ENCODE measurements at regions not wholly inside any gene's neighbourhood (a gene's known extent, or its start where the extent isn't known, plus 50 kb on each side); places are given as distances from the start of the nearest gene placed in this dataset.

DNA sequence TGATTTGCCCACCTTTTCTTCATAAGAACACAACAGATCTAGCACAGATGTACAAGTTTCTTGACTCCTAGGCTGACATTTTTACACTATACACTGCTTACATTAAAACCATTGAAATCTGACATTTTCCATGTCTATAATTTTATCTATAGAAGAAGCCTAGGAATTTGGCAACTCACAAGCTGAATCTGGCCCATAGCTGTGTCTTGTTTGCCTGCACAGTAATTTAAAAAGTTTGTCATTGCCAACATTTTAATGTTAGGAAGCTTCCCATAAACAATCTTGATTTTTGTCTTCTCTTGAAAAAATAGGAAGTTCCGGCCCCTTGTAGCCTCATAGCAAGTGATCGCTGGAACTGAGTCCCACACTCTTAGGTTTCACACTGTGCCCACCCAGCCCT is 394.6 kb upstream of the AZI2 start:
- no peak for DNase-seq

DNA sequence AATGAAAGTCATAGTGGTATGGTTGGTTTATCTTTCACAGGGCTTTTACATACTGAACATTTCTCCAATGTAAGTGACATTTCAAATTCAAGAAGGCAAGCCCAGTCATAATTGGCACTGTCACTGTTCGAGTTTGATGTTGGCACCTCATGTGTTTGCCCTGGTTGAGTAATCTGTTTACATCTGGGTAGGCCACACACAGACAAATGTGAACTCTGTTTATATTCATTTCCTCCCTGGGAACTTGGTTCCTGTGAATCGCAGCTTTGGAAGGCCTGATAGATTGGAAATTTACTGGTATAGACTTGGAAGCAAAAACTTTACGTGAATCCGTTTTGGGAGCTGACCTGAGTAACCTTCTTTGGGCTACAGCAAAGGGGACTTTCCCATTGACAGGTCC is 395.2 kb upstream of the AZI2 start:
- DNase-seq = no peak

DNA sequence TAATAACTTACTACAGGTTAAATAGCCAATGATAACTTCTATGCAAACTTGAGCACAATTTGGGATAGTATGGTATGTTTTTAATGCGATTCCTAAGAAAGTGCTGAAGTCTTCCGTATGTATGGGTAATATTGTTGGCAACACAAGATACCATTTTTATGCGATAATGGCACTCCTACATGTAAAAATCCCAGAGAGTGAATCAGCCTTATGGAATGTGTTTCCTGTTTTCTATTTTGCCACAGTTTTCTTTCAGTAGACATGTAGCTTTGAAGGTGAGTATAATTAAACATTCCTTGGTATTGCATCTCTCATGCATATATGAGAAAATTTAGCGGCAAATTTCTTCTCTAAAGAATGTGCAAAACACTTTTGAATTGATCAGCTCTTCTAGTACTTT is 396.8 kb upstream of the AZI2 start:
- DNase-seq = no peak

DNA sequence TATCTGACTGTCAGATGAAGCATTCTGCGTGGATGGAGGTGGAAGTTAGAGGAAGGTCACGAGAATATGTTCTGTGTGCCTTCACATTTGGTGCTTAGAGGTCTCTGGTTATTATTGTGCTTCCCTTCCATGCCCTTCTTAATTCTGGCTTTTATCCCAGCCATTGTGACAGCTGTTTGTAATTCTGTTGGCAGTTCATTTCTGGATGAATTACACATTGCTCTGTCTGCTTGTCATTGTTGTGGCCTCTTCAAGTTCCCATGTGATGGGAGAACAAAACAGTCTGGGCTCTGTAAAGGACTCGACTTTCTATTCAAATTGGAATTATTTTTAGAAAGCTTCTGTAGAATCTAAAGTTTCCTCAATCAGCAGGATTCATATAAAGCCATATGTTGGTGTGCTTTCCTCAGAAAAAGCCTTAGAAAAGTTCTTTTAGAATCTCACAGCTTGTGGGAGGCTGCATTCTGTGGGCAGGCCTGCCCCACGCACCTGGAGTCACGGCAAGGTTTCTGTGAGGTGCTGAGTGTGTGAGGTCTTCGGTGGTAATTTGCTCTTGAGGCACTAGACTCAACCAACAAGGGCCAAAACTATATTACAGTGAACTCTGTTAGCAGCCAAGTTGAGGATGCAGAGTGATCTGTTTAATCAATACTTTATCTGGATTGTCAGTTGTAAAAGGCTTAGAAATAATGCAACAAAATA is 397.4 kb upstream of the AZI2 start:
- no peak for DNase-seq

DNA sequence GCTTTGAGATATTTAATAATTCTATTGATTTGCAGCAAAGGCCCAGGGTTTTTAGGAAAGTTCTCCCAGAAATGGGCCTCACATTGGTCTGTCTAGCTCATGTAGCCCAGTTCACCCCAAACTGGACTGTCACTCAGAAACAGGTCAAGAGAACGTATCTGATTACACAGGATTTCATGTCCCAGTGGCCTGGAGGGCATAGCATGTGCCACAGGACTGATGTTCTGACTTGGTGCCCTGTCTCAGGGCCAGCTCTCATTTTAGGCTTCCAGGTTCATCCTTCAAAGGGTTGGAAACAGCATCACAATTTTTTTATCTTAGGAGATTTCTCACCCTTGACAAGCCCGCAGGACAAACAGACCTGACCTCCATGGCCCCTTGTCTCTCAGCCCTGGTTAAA is 398.4 kb upstream of the AZI2 start:
- DNase-seq = no peak

DNA sequence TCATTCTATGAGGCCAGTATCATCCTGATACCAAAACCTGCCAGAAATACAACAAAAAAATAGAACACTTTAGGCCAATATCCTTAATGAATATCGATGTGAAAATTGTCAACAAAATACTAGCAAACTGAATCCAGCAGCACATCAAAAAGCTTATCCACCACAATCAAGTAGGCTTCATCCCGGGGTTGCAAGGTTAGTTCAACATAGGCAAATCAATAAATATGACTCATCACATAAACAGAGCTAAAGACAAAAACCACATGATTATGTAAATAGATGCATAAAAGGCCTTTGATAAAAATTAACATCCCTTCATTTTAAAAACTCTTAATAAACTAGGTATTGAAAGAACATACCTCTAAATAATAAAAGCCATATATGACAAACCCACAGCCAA is 403.2 kb upstream of the AZI2 start:
- no peak for DNase-seq

DNA sequence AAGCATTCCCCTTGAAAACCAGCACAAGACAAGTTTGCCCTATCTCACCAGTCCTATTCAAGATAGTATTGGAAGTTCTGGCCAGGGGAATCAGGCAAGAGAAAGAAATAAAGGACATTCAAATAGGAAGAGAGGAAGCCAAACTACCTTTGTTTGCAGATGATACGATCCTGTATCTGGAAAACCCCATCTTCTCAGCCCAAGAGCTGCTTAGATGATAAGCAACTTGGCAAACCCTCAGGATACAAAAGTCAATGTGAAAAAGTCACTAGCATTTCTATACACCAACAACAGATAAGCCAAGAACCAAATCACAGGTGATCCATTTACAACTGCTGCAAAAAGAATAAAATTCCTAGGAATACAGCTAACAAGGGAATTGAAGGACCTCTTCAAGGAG is 403.7 kb upstream of the AZI2 start:
- DNase-seq = no peak

DNA sequence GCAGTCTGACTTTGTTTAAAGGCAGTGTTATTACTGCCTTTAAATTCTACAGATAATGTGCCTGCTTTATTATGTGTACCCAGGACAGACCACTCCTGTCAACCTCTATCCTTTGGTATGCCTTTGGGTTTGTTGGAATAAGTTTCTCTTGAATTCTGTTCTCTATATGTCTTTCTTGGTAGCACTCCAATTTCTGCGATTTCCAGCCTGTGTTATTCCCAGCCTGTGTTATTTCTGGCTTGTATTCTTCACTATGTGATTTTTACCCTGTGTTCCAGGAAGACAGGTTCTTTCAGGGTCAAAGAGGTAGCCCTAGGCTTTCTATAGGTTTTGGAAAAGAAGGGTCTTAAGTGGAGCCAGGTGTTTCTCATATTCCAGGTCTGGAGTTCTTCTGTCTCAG is 407.4 kb upstream of the AZI2 start:
- no peak for DNase-seq

DNA sequence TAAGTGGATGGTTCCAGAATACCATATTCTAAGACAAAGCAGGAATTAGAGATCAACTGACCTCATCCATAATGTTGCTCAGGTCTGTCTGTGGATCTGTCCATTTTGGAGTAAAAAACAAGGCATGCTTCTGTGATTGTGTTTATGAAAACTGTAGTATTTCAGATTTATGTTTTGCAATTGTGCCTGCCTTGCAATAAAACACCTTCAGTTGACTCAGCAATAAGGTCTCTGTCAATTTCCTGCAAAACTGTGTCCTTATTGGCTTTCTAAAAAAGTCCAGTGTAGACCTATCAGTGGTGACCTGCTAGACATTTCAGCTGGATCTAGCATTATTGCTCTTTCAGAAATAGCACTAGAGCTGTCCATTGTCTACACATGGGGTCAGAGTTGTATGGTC is 409.5 kb upstream of the AZI2 start:
- no peak for DNase-seq

DNA sequence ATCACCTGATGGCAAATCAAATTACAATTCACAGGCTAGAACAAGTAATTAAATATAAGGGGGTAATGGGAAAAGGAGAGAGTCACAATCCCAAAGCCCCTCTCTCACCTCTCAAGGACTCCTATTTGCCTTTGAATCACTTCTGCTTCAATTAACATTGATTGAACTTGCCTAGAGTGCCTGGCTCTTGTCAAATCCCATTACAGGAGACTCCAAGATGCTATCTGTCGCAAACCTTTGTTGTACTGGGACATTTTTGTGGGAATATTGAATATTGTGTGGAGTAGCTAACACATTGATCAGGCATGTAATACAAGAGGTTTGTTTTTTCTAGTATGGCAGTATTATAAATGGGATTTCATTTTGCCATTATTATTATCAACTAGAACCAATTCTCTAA is 412.8 kb upstream of the AZI2 start:
- no peak for DNase-seq

DNA sequence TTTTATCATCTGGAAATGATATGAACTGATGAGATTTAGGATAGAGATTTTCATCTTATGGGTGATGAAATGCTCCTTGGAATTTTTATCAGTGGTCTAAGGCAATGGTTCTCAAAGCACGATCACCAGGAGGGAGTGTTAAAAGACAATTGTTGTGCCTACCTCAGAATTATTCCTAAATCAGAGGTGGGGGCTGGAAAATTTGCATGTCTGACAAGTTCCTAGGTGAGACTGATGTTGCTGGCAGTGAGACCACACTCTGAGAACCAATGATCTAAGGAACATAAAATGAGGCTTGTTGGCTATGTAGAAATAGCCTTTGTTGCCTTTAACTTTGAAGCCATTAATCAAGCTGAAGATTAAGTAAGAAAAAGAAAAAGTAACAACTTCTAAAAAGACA is 416.6 kb upstream of the AZI2 start:
- no peak for DNase-seq

DNA sequence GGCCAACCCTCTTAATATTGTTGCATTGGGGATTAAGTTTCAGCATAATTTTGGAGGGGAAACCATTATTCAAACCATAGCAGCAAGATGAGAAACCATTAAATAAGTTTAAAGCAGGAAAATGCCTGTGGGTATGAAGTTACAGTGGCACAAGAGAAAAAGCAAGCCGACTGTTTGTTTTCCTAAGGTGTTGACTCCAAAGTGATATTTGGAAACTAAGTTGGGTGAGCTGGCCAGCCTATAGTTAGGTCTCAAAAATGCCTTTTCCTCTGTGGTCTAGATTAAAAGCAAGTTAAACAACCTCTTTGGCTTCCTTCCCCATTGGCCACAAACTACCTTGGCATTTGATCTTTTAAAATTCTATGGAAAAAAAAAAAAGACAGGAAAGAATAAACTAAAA is 419.8 kb upstream of the AZI2 start:
- no peak for DNase-seq

DNA sequence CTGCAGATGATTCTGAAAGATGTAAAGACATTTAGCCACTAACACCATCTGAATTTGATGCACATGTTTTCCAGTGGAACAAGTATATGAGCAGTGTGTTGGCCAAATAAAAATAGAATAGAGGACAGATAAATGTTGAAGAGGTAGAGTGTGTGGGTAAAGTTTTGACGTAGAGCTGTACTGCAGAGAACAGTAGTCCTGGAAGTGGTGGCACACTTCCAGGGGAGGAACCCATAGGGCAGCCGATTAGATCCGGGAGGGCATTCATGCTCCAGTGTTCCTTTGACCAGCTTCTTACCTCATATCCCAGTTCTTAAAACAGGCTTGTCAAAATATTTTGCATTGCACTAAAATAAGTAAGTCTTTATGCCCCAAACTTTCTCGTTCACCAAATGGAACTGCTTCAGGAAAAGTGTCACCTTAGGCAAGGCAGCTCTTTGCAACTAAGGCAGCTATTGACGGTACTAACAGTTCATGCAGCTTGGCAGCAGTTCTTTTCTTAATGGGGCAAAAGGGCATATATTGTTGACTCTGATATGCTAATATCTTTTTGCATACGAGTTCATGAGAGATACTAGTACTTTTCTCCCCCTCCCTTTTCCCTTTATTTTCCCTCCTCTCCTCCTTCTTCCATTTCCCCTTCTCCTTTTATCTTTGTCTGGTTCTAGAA is 429.3 kb upstream of the AZI2 start:
- no peak for DNase-seq

DNA sequence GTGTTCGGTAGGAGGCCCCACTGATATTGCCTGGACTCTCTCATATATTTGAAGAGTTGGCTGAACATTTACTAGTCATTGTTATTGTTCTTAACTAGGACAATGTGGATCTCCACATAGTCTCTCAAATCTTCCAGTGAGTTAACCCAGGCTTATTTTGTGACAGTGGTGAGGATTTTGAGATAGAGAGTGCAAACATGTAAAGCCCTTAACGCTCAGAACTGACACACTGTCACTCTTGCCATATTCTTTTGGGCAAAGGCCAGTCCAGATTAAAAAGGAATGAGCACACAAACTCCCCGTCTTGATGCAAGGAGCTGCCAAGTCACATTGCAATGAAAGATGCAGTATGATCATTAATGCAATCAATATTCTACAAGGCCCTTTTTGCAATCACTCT is 431.9 kb upstream of the AZI2 start:
- DNase-seq = no peak

DNA sequence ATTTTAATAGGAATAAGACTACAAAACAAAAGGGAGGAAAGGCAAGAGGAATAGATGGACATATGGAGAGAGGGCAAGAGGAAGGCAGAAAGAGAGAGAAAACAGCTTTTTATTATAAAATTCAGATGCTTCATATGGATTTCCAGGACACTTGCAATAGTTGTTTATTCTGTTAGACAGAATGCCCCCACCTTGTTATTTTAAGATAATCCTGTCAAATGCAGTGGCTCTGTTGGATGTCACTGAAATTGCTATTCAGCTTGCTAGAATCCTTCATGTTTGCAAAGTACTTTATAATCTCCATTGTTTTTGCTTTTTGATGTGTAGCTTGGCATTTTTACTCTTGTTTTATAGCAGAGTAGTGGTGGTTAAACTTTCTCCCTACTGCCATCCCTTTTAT is 432.4 kb upstream of the AZI2 start:
- DNase-seq = no peak

DNA sequence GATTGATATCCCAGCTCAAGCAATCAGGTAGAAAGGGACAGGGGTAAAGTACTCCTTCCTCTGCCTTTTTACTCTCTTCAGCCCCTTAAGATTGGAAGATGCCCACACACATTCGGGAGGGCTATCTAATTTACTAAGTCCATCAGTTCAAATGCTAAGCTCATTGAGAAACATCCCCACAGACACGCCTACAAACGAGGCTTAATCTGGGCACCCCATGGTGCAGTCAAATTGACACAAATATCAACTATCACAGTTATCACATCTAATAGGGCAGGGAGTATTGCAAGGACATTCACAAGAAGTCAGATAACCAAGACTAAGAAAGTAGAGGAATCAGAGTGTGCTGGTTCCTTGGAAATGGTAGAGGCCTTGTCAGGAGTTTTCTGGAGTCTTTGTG is 437.8 kb upstream of the AZI2 start:
- DNase-seq = no peak

DNA sequence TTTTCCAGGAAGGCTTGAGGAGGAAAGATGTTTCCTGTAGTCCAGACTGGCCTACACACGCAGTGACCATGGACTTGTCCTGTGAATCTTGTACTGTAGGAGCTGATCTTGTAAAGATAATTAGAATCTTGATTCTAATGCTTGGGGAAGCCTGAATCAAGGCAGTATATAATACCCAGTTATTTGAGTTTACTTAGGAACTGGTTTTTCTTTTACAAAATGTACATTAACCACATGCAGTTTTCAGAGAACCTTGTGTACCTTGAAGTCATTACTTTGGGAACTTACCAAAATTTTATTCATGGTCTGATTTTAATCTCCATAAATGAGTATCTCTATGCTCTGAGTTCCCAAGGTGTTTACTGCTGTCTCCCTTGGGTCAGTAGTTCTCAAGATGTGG is 439.9 kb upstream of the AZI2 start:
- DNase-seq = no peak

DNA sequence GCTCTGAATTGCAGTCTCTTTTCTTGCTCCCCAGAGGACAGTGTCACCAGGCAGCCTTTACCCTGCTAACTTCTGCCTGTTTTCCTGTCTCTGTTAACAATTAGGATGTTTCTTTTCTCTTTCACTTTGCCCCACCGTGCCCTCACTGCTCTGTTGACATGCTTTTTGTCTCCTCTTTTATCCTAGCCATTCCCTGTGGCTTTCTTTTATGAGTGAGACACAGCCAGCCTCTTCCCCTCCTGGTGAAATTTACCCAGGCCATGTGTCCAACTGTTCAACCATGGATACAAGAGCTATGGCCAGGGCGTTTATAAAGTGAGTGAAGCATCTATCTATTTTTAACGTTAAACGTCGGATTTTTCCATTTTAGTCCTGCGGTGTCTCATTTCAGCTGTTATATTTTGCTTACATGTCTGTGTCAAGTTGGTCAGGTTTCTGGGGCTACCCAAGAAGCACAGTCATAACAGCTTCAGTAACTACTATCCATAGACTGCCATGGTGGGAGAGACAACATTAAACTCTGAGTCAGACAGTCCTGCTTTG is 443.2 kb upstream of the AZI2 start:
- DNase-seq = no peak

DNA sequence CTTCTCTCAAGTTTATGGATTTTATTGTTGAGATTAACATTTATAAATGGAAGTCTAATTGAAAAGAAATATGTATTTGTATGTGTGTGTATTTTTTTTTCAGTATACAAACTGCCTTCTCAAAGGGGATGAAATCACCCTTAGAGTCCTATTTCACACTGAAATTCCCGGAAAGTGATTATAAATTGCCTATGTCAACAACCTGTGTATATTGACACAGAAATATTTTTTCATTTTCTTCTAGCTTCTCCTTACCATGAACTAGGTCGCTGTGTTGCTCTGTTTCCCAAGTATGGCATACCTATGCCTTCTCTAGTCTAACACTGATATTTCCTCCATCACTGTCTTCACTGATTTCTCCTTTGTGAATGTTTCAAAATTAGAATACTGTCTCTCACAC is 444.0 kb upstream of the AZI2 start:
- no peak for DNase-seq

DNA sequence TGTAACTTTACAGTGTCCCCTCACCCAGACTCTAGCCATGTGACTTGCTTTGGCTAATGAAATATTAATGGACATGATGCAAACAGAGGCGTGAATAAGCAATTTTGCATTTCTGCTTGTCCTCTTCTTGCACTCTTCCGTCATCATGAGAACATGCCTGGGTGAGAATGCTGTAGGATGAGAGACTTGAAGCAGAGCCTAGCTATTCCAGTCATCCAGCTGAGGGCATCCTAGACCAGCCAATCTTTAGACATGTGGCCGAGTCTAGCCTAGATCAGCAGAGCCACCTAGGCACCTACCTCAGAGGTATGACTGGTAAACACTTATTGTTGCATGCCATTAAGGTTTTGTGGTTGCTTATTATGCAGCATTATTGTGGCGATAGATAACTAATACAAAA is 450.5 kb upstream of the AZI2 start:
- DNase-seq = no peak

DNA sequence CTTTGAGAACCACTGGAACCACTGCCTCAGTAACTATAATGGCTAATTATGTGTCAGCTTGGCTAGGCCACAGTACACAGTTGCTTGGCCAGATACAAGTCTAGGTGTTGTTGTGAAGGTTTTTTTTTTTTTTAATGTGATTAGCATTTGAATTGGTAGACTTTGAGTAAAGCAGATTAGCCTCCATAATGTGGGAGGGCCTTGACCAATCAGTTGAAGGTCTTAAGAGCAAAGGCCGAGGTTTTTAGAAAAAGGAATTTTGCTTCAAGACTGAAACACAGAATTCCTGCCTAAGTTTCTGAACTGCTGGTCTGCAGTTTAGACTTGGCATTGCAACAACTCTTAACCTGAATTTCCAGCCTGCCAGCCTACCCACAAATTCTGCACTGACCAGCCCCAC is 451.6 kb upstream of the AZI2 start:
- DNase-seq = no peak

DNA sequence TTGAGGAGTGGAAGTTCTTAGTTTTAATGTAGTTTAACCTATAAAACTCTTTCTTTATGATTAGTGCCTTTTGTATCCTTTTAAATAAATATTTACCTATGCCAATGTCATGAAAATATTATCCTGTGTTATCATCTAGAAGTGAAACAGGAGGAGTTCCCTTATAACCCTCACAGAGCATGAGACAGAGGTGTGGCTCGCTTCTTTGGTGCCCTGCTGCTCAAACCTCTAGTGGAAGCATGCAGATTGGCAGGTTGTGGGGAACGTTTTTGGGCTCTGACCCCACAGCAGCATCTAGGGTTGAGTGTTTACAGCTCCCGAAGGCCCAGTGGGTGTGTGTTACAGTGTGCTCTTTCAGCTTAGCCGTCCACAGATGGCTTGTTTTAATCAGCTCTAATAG is 459.4 kb upstream of the AZI2 start:
- no peak for DNase-seq

DNA sequence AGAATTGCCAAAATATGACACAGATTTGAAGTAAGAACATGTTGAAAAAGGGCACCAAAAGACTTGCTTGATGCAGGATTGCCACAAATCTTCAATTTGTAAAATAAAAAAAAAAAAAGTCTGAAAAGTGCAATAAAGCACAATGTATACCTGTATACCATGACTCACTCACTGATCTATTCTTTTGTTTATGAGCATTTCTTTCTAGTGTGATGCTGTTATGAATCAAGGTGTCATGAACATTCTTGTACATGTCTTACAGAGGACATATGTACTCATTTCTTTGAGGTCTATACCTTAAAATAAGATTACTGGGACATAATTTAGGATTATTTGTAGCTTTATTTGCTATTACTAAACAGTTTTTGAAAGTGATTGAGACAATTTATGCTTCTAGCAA is 464.9 kb upstream of the RBMS3 start:
- no peak for DNase-seq

DNA sequence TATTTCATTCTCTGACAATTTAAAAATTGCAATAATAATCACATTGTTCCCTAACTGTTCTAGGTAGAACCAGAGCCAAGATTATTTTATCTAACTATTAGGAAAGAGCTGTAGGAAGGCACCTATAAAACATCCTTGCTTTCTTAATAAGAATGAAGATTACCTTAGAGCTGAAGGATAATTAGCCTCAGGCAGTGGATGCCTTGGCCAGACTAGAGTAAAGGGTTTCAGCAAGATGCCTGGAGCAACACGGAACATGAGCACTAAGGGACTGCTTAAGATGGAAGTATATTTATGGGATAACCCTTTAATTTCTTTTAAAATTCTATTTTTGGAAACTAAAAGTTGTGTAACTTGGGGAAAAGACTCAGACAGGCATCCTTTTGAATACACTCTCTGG is 456.6 kb upstream of the RBMS3 start:
- no peak for DNase-seq

DNA sequence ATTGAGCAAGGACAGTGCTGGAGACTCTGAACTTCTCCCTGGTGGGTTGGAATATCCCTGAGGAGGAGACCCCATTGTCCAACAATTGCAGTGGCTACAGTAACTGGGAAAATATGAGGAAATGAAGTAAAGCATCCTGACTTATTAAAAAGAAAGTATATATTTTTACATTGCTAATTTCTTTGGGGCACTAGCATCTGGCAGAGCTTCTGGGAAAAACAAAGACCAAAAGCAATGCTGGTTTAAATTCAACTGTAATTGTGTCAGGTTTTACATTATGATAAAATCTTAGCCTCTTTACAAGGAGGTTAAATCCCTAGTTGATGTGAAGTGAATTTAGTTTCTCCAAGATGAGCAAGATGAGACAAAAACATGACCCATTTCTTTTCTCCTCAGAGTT is 454.0 kb upstream of the RBMS3 start:
- DNase-seq = no peak

Data from NCI-H1436 (cell line).